ENCODE measurements at regions not wholly inside any gene's neighbourhood (a gene's known extent, or its start where the extent isn't known, plus 50 kb on each side); places are given as distances from the start of the nearest gene placed in this dataset.

GRCh38 chrX:25206778-25207177 is 191.0 kb upstream of the ARX start:
- 20% methylated on average over 1 of the region's 1 CpG for WGBS (ENCODE audit: low lambda C conversion rate, missing lambda C conversion rate)
- H3K79me2 ChIP-seq: no peaks in the 10 kb centered on the region
- no peak overlapping the region for H3K4me3 ChIP-seq
- H3K27ac ChIP-seq: no peak overlapping the region
- no peak for TF ChIP-seq EZH2phosphoT487 (IDR thresholded peaks at IDR 0.05; ENCODE audit: low read depth, severe bottlenecking, unreplicated experiment)
- TF ChIP-seq EZH2 (IDR thresholded peaks at IDR 0.05; ENCODE audit: borderline replicate concordance): no peak
- TF ChIP-seq, protein P1, sequence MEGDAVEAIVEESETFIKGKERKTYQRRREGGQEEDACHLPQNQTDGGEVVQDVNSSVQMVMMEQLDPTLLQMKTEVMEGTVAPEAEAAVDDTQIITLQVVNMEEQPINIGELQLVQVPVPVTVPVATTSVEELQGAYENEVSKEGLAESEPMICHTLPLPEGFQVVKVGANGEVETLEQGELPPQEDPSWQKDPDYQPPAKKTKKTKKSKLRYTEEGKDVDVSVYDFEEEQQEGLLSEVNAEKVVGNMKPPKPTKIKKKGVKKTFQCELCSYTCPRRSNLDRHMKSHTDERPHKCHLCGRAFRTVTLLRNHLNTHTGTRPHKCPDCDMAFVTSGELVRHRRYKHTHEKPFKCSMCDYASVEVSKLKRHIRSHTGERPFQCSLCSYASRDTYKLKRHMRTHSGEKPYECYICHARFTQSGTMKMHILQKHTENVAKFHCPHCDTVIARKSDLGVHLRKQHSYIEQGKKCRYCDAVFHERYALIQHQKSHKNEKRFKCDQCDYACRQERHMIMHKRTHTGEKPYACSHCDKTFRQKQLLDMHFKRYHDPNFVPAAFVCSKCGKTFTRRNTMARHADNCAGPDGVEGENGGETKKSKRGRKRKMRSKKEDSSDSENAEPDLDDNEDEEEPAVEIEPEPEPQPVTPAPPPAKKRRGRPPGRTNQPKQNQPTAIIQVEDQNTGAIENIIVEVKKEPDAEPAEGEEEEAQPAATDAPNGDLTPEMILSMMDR (IDR thresholded peaks at IDR 0.05; ENCODE audit: poor library complexity): no peak
- no peaks in the 10 kb centered on the region for H3K36me3 ChIP-seq (replicated peaks; ENCODE audit: insufficient read depth, low read depth)
- H3K27me3 ChIP-seq: no peaks in the 10 kb centered on the region
- no peaks in the 10 kb centered on the region for H4K20me1 ChIP-seq (ENCODE audit: insufficient read depth, poor library complexity, severe bottlenecking)
- H3K9me3 ChIP-seq (ENCODE audit: low read depth): no peaks in the 10 kb centered on the region
- no peak overlapping the region for H2AFZ ChIP-seq
- no peak for DNase-seq (ENCODE audit: low spot score)
- no peaks in the 10 kb centered on the region for H3K9me2 ChIP-seq (replicated peaks; ENCODE audit: insufficient read depth)
- no peaks in the 10 kb centered on the region for H3K4me1 ChIP-seq (ENCODE audit: insufficient read depth)
- no peak overlapping the region for H3K4me2 ChIP-seq

DNA sequence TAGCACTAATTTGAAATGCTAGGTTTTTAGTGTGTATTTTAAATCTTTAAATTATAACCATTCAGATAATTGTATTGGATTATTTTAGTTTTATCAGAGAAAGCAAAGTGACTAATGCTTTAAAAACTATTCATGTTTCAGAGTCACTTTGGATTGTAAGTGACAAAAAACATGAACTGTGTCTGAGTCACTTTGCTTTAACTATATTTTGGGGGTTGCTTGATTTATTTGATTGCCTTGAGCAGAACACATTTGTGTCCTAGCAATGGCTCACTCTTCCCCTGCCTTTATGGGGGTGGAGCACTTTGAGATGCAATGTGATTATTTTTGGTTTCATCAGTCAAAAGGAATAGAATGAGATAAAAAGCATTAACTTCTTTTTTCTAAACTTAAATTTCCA is 188.4 kb upstream of the ARX start:
- H3K27ac ChIP-seq: no peak overlapping the region
- H3K27me3 ChIP-seq: no peaks in the 10 kb centered on the region
- H2AFZ ChIP-seq: no peak overlapping the region
- H3K4me3 ChIP-seq: no peak overlapping the region
- H3K9me2 ChIP-seq (replicated peaks; ENCODE audit: insufficient read depth): no peaks in the 10 kb centered on the region
- H3K4me1 ChIP-seq (ENCODE audit: insufficient read depth): no peaks in the 10 kb centered on the region
- H3K36me3 ChIP-seq (replicated peaks; ENCODE audit: insufficient read depth, low read depth): no peaks in the 10 kb centered on the region
- DNase-seq (ENCODE audit: low spot score): no peak
- no peaks in the 10 kb centered on the region for H3K79me2 ChIP-seq
- no peak overlapping the region for H3K4me2 ChIP-seq
- H4K20me1 ChIP-seq (ENCODE audit: insufficient read depth, poor library complexity, severe bottlenecking): no peaks in the 10 kb centered on the region
- no peaks in the 10 kb centered on the region for H3K9me3 ChIP-seq (ENCODE audit: low read depth)
- TF ChIP-seq, protein P1 (IDR thresholded peaks at IDR 0.05; ENCODE audit: poor library complexity): no peak
- TF ChIP-seq EZH2 (IDR thresholded peaks at IDR 0.05; ENCODE audit: borderline replicate concordance): no peak
- TF ChIP-seq EZH2phosphoT487 (IDR thresholded peaks at IDR 0.05; ENCODE audit: low read depth, severe bottlenecking, unreplicated experiment): no peak

GRCh38 chrX:25202827-25203226 is 187.1 kb upstream of the ARX start:
- Histone ChIP-seq H3K27ac (no peak overlapping the region), H3K9me3 (ENCODE audit: low read depth) (no peaks in the 10 kb centered on the region)
- 78% methylated on average over 2 of the region's 2 CpGs for WGBS (ENCODE audit: low lambda C conversion rate, missing lambda C conversion rate)

More at GRCh38 chrX:25202827-25203226, 187.1 kb upstream of the ARX start:
- no peaks in the 10 kb centered on the region for H3K27me3 ChIP-seq
- H3K36me3 ChIP-seq (replicated peaks; ENCODE audit: insufficient read depth, low read depth): no peaks in the 10 kb centered on the region
- H3K9me2 ChIP-seq (replicated peaks; ENCODE audit: insufficient read depth): no peaks in the 10 kb centered on the region
- no peak overlapping the region for H2AFZ ChIP-seq
- H3K4me2 ChIP-seq: no peak overlapping the region
- H3K79me2 ChIP-seq: no peaks in the 10 kb centered on the region
- DNase-seq (ENCODE audit: low spot score): no peak
- TF ChIP-seq, protein P1 (IDR thresholded peaks at IDR 0.05; ENCODE audit: poor library complexity): no peak
- TF ChIP-seq EZH2 (IDR thresholded peaks at IDR 0.05; ENCODE audit: borderline replicate concordance) (no peak), EZH2phosphoT487 (IDR thresholded peaks at IDR 0.05; ENCODE audit: low read depth, severe bottlenecking, unreplicated experiment) (no peak)
- no peak overlapping the region for H3K4me3 ChIP-seq
- no peaks in the 10 kb centered on the region for H3K4me1 ChIP-seq (ENCODE audit: insufficient read depth)
- no peaks in the 10 kb centered on the region for H4K20me1 ChIP-seq (ENCODE audit: insufficient read depth, poor library complexity, severe bottlenecking)
